ENCODE measurements at regions not wholly inside any gene's neighbourhood (a gene's known extent, or its start where the extent isn't known, plus 50 kb on each side); places are given as distances from the start of the nearest gene placed in this dataset.

- H3K4me1 ChIP-seq (ENCODE audit: low read depth): peaks cover 1% of the 10 kb centered on the region
- DNase-seq (ENCODE audit: low read depth in 1 of 2, low spot score in 1 of 2): no peak
- H3K27me3 ChIP-seq: no peaks in the 10 kb centered on the region
- H3K4me3 ChIP-seq: no peak overlapping the region
- no peak overlapping the region for H3K27ac ChIP-seq
- H3K9me3 ChIP-seq (ENCODE audit: low read depth): no peaks in the 10 kb centered on the region
- no peak for TF ChIP-seq CTCF (IDR thresholded peaks at IDR 0.05; ENCODE audit: low read depth, low read length)
- H3K36me3 ChIP-seq: no peaks in the 10 kb centered on the region
Measured at GRCh38 chr10:78429984-78430383, 396.3 kb downstream of the RPS24 start.

GRCh38 chr10:78432583-78432982 lies 398.9 kb downstream of the RPS24 start:
- Histone ChIP-seq H3K27me3 (no peaks in the 10 kb centered on the region), H3K27ac (peak overlapping the region; percentile 52), H3K4me1 (ENCODE audit: low read depth) (peaks cover 19% of the 10 kb centered on the region), H3K9me3 (ENCODE audit: low read depth) (no peaks in the 10 kb centered on the region), H3K4me3 (no peak overlapping the region), H3K36me3 (no peaks in the 10 kb centered on the region)
- DNase-seq (ENCODE audit: low read depth in 1 of 2, low spot score in 1 of 2): peak; percentile 39 to 47
- peak; percentile 20 for TF ChIP-seq CTCF (IDR thresholded peaks at IDR 0.05; ENCODE audit: low read depth, low read length)

GRCh38 chr10:78433076-78433595 lies 399.5 kb downstream of the RPS24 start:
- DNase-seq (ENCODE audit: low read depth in 1 of 2, low spot score in 1 of 2): no peak
- no peaks in the 10 kb centered on the region for H3K36me3 ChIP-seq

GRCh38 chr10:78433766-78434535 lies 400.3 kb downstream of the RPS24 start:
- no peak for TF ChIP-seq CTCF (IDR thresholded peaks at IDR 0.05; ENCODE audit: low read depth, low read length)
- Histone ChIP-seq H3K9me3 (ENCODE audit: low read depth) (no peaks in the 10 kb centered on the region), H3K4me1 (ENCODE audit: low read depth) (peaks cover 19% of the 10 kb centered on the region), H3K27me3 (no peaks in the 10 kb centered on the region), H3K4me3 (no peak overlapping the region), H3K36me3 (no peaks in the 10 kb centered on the region), H3K27ac (peak overlapping the region; percentile 52)
- no peak for DNase-seq (ENCODE audit: low read depth in 1 of 2, low spot score in 1 of 2)

More at GRCh38 chr10:78433076-78433595, 399.5 kb downstream of the RPS24 start:
- TF ChIP-seq CTCF (IDR thresholded peaks at IDR 0.05; ENCODE audit: low read depth, low read length): no peak
- no peaks in the 10 kb centered on the region for H3K27me3 ChIP-seq
- no peaks in the 10 kb centered on the region for H3K9me3 ChIP-seq (ENCODE audit: low read depth)
- H3K27ac ChIP-seq: peak overlapping the region; percentile 52
- H3K4me1 ChIP-seq (ENCODE audit: low read depth): peaks cover 19% of the 10 kb centered on the region
- H3K4me3 ChIP-seq: no peak overlapping the region

GRCh38 chr10:78434886-78435285 lies 401.2 kb downstream of the RPS24 start:
- Histone ChIP-seq H3K36me3 (no peaks in the 10 kb centered on the region), H3K4me1 (ENCODE audit: low read depth) (peaks cover 23% of the 10 kb centered on the region), H3K9me3 (ENCODE audit: low read depth) (no peaks in the 10 kb centered on the region), H3K27me3 (no peaks in the 10 kb centered on the region), H3K4me3 (no peak overlapping the region), H3K27ac (no peak overlapping the region)
- no peak for TF ChIP-seq CTCF (IDR thresholded peaks at IDR 0.05; ENCODE audit: low read depth, low read length)
- DNase-seq (ENCODE audit: low read depth in 1 of 2, low spot score in 1 of 2): no peak

Data from cardiac muscle cell (in vitro differentiated cells and primary cell).